Uterus (tissue), 2 donors: ENCODE measurements at regions not wholly inside any gene's neighbourhood (a gene's known extent, or its start where the extent isn't known, plus 50 kb on each side); places are given as distances from the start of the nearest gene placed in this dataset.

Experiments used
- CTCF ChIP-seq, 4 experiments: fragments of 200-600 bp in 2 of 4; fragments of 450-650 bp in 2 of 4; sonication (generic) in 2 of 4; IDR thresholded peaks; one replicate each; pipeline ENCODE4 v1.5.1; 2016 to 2019; ENCODE audit warnings: antibody characterized with exemption in 4 of 4, mild to moderate bottlenecking in 2 of 4, moderate library complexity in 1 of 4
- POLR2A ChIP-seq, 2 donors: fragments of 450-650 bp; IDR thresholded peaks; one replicate each; pipeline ENCODE4 v1.6.1; 2016; ENCODE audit warnings: antibody characterized with exemption in 2 of 2, mild to moderate bottlenecking in 1 of 2, moderate library complexity in 1 of 2

GRCh38 chr5:116378007-116378776, 196.4 kb downstream of the SEMA6A start:
- TF ChIP-seq CTCF (IDR thresholded peaks at IDR 0.05) = no peak
- TF ChIP-seq POLR2A (IDR thresholded peaks at IDR 0.05) = no peak
